WI38 (cell line): ENCODE measurements at regions not wholly inside any gene's neighbourhood (a gene's known extent, or its start where the extent isn't known, plus 50 kb on each side); places are given as distances from the start of the nearest gene placed in this dataset.

ENCODE experiments used
- H3K4me3 ChIP-seq: 2 replicates; pipeline ENCODE4 v1.5.1; 2011; ENCODE audit warnings: low read depth, mild to moderate bottlenecking, control low read depth, low read length
- CTCF ChIP-seq: IDR thresholded peaks from 2 replicates; pipeline ENCODE4 v1.5.1; 2012; ENCODE audit warnings: low read depth, mild to moderate bottlenecking, control low read depth, low read length

DNA sequence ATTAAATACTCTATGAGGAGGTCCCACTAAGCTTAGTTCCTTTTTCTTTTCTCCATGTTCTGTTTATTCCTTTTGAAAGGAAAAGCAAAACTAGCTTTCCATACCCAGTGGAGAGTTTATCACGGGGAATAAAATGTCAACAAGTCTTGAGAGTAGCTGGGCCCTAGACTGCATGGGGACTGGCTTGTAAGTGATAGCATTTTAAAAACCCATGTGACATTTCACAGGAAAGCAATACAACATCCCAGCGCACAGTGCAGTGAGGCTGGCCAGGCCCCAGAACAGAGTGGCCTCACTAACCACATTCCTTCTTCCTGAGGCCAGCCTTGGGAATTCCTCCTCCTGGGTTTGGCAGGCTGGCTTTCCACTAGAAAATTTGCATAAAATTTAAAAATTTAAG is 149.8 kb downstream of the DLEU7 start:
- no peak for TF ChIP-seq CTCF
- H3K4me3 ChIP-seq, result no peak overlapping the region

- H3K4me3 ChIP-seq, result no peak overlapping the region
- TF ChIP-seq CTCF, result no peak
Measured at GRCh38 chr13:50697746-50698539, 145.5 kb downstream of the DLEU7 start.

DNA sequence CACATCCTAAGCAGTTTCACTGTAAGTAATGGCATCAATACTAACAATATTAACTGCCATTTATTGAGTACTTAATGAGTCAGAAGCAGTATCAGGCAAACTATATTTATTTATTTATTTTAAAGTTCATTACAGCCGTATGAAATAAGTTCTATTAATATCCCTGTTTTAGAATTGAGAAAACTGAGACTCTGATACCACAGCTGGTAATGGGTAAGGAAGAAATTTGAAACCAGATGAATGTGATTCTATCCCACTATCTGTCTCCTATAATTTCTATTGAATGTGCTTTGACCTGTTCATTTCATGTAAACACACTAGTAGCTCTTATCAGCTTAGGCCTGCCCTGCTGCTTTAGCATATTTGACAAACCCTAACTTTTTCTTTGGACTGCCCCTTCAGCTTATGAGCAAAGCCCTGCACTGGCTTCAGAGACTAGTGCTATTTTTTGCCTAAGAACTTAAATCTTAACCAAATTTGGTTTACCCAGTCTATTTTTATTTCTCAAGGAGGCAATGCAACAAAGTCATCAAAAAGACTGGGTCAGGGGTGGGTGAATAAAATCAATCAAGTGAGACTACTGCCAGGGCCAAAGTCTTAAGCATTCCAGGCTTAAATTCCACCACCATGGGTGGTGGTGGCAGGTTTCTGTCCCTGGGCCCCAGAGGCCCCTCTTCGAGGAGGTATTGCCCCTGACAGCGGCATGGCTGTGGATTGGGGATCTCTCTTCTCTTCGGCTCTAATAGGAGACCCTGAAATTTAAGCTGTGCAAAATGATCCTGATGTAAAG is 143.4 kb downstream of the DLEU7 start:
- TF ChIP-seq CTCF, result no peak
- H3K4me3 ChIP-seq, result no peak overlapping the region

- TF ChIP-seq CTCF, result no peak
- H3K4me3 ChIP-seq, result no peak overlapping the region
Measured at GRCh38 chr13:50700664-50701305, 142.7 kb downstream of the DLEU7 start.

DNA sequence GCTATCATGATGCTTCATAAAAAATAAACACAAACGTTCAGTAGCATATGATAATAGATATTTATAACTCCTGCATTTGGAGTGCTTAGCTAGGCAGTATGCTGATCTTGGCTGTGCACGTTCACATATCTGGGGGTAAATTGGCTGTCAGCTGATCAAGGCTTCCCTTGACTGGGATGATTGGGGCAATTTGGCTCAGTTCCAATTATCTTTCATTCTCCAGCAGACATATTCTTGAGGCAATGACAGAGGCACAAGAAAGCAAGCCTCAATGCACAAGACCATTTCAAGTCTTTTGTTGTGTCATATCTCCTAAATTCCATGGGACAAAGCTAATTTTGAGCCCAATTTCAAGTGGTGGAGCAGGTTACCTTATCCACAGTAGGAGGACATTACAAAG is 142.0 kb downstream of the DLEU7 start:
- TF ChIP-seq CTCF, result no peak
- H3K4me3 ChIP-seq, result no peak overlapping the region

DNA sequence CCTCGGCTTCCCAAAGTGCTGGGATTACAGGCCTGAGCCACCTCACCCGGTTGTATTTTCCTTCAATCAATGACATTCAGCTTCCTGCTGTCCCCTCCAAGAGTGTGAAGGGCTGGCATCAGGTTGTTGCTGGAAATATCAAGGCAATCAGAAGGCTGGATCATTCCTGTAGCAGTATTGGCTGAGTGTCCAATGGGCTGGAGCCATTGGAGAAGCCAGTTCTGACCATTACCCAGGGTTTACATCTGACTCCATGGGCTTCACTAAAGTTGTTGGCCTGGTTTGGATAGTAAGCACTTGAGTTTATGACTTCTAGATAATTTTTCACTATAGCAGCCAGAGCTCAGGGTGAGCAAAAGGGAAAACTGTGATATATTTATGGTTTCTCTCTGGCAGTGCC is 137.0 kb downstream of the DLEU7 start:
- no peak overlapping the region for H3K4me3 ChIP-seq
- no peak for TF ChIP-seq CTCF

- H3K4me3 ChIP-seq, result no peak overlapping the region
- TF ChIP-seq CTCF, result no peak
Measured at GRCh38 chr13:50707628-50708027, 135.9 kb downstream of the DLEU7 start.
